HFF-Myc (cell line): ENCODE measurements at regions not wholly inside any gene's neighbourhood (a gene's known extent, or its start where the extent isn't known, plus 50 kb on each side); places are given as distances from the start of the nearest gene placed in this dataset.

Experiments used
- DNase-seq: peaks from one replicate; pipeline ENCODE4 v3.0.0-alpha.2; 2011; ENCODE audit warnings: low read depth; ENCODE audit errors: extremely low read depth
- H3K4me3 ChIP-seq: replicated peaks from 2 replicates; pipeline ENCODE4 v1.5.1; 2011; ENCODE audit warnings: low read depth, mild to moderate bottlenecking, control low read depth, low read length
- CTCF ChIP-seq: IDR thresholded peaks from 2 replicates; pipeline ENCODE4 v1.5.1; 2012; ENCODE audit warnings: mild to moderate bottlenecking, low read depth, low read length, control low read depth; ENCODE audit errors: missing control alignments

GRCh38 chr7:116390363-116390762, 109.2 kb upstream of the CAV2 start:
- TF ChIP-seq CTCF = no peak
- DNase-seq = no peak
- H3K4me3 ChIP-seq = no peak overlapping the region

DNA sequence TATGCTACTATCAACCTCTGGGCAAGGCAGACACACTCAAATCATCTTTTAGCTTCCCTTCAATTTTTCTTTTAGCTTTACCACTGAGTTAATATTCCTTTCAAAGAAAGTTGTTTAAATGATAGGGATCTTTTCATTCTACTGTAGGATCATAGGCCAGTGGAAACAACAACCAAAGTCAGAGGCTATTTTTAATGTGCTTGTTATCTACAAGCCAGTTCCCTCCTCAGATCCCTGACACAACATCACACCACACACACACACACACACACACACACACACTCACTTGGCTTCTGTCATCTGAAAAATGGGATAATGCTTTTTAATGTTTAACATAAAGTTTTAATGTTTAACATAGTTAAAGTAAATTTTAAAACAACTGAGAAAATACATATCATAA, 106.7 kb upstream of the CAV2 start:
- no peak for DNase-seq
- no peak overlapping the region for H3K4me3 ChIP-seq
- TF ChIP-seq CTCF = no peak

GRCh38 chr7:116393654-116394053, 105.9 kb upstream of the CAV2 start:
- TF ChIP-seq CTCF = no peak
- no peak for DNase-seq
- H3K4me3 ChIP-seq = no peak overlapping the region

GRCh38 chr7:116394106-116394505, 105.4 kb upstream of the CAV2 start:
- TF ChIP-seq CTCF = no peak
- no peak overlapping the region for H3K4me3 ChIP-seq
- no peak for DNase-seq

- no peak for TF ChIP-seq CTCF
- peak; percentile 43 for DNase-seq
- no peak overlapping the region for H3K4me3 ChIP-seq
Measured at GRCh38 chr7:116395141-116395791, 104.3 kb upstream of the CAV2 start.

DNA sequence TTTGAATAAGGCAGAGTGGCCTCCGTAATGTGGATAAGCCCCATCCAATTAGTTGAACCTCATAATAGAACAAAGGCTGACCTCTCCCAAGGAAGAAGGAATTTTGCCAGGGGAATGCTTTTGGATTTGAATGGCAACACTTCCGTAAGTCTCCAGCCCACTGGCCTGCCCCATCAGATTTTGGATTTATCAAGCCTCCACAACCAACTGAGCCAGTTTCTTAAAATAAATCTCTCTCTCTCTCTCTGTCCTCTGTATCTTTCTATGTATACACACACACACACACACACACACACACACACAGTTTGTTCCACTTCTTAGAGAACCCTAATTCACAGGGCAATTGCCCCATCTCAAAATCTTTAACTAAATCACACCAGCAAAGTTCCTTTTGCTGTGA, 100.9 kb upstream of the CAV2 start:
- DNase-seq = no peak
- no peak overlapping the region for H3K4me3 ChIP-seq
- TF ChIP-seq CTCF = no peak

GRCh38 chr7:116399819-116400218, 99.7 kb upstream of the CAV2 start:
- DNase-seq = peak; percentile 7
- TF ChIP-seq CTCF = no peak

More at GRCh38 chr7:116399819-116400218, 99.7 kb upstream of the CAV2 start:
- H3K4me3 ChIP-seq = no peak overlapping the region
